ENCODE measurements at regions not wholly inside any gene's neighbourhood (a gene's known extent, or its start where the extent isn't known, plus 50 kb on each side); places are given as distances from the start of the nearest gene placed in this dataset.
A peak's percentile ranks its signal among the peaks of the same experiment; 100 is the strongest.

DNA sequence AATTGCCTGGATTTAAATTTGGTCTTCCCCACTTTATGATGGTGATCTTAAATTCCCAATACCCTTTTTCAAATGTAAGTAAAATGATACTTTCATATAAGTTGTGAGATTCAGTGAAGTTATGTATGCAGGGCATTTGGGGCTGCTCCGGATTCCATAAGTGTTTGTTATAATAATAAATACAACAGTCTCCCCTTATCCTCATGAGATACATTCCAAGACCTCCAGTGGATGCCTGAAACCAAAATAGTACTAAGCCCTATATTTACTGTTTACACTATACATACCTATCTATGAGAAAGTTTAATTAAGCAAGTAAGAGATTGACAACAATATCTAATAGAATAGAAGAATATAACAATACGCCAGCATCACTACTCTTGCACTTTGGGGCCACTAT is 2237.8 kb downstream of the PCDH9 start:
- no peak for DNase-seq

DNA sequence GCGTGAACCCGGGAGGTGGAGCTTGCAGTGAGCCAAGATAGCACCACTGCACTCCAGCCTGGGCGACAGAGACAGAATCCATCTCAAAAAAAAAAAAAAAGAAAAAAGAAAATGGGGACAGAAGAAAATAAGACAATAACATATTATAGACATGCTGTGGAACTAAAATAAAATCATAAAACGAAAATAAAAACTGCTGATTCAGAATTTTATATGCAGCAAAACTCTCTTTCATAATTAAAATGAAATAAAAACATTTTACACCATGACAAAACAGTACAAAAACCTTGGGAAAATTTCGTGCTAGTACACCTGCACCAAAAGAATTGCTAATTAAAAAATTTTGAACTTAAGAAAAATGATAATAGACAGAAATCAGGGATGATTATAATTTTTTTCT is 2245.1 kb downstream of the PCDH9 start:
- DNase-seq, result no peak

DNA sequence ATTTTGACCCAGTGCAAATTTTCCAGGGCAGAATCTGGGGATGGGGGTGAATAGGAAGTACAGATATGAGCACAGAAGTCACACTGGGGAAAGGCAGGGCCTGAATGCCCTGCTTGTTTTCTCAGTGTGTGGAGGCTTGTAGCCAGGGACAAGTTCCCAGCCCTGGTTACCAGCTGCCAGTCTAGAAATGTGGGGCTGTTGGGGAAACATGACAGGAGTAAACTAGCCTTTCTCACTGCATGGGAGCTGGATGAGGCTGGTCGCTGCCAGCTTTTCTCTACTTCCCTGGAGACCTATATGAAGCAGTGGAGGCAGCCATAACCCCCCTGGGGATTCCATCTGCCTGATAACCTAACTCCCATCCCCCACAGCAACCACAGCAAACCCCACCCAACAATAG is 2267.7 kb downstream of the PCDH9 start:
- DNase-seq, result no peak

DNA sequence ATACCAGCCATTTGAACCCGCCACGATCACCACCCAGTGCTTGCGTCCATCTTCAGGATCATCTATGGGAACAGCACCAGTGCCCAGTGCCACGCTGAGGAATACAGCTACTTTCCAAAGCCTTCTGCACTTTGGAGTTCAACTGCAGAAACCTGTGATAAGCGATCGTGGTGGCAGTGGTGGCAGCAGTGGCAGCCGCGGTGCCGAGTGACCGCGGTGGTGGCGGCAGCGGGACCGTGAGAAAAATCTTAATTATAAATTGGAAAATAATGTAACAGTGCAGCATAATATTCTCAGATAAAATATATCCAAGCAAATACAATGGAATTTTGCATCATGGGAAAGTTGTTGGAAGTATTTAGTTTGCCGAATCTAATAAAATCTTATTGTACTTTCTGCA is 2270.9 kb downstream of the PCDH9 start:
- no peak for DNase-seq

DNA sequence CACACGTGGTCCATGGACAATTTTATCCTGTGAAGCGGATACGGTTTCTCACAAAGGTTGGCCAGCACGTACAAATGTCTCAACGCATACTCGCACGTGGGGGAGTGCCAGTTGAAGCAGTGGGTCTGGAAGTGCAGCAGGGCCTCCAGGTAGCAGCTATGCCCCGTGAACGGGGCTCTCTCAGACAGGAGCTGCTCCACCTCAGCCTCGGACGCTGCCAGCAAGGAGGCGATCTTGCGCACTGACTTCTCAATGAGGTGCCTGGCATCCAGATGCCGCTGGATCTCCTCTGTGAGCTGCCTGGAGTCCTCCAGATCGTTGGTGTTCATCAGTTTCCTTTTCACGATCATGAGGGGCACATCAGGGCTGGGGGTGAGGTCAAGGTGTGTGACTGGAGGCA is 2272.0 kb downstream of the PCDH9 start:
- no peak for DNase-seq

DNA sequence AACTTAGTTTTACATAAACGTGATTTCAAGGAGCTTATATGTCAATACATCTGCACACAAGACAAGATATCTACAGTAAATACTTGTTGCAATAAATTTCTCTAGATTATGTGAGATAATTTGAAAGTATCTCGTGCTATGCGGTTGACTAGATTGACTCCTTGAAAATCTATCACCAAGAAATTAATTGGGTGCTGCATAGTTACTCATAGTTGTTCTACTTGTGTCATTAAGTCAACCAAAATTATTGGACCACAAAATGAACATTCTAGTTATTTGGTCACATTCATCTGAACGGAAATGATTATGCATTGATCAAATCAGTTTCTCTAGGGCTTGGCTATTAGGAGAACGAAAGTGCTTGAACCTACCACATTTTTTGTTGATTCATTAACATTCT is 2291.5 kb downstream of the PCDH9 start:
- DNase-seq, result no peak

DNA sequence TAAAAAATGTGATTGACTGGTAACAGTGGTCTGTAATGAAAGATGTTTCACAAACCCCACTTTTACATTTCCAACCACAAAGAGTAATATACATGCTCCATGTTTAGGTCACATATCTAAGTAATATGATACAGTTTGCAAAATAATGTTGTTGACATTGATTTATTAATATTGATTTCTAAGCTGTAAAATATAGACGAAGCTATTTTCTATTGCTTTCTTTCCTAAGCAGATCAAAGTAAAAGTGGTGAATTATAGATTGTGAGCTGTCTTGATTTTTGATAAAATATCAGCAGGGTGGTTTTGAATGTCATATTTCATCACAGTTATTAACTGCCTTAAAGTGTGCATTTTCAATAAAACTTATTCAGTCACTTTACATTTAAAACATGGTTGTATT is 2292.8 kb downstream of the PCDH9 start:
- no peak for DNase-seq

DNA sequence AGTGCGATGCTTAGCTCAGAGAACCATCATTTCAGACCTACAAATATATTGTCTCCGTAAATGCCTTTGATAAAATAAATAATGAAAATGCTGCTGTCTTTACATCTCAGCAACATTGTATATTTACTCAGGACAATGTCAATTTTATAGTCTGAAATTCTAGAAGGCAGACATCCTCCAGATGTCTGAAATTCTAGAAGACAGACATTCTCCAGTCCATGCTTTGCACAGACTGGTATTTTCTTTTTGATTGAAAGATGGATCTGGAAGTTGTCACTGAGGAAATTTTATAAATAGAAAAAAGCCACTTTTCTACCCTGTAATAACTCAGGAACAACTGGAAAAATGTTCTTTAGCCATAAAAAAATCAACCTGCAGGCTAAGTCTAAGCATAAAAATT is 2293.3 kb downstream of the PCDH9 start:
- no peak for DNase-seq

DNA sequence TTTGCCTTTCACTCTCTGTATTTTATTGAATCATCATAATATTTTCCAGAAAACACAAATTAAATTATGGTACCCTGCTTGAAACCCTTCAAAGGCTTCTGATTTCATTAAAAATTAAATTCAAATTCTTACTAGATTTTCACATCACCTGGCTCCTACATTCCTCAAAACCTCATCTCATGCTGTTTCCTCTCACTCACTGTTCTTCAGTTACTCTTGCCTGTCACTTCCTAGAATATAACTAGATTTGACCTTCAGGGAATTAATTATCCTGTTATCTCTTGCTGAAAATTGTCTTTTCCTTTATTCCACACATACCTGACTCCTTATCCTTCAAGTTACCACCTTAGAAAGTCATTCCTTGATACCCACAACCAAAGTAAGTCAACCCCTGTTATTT is 2294.7 kb downstream of the PCDH9 start:
- no peak for DNase-seq

DNA sequence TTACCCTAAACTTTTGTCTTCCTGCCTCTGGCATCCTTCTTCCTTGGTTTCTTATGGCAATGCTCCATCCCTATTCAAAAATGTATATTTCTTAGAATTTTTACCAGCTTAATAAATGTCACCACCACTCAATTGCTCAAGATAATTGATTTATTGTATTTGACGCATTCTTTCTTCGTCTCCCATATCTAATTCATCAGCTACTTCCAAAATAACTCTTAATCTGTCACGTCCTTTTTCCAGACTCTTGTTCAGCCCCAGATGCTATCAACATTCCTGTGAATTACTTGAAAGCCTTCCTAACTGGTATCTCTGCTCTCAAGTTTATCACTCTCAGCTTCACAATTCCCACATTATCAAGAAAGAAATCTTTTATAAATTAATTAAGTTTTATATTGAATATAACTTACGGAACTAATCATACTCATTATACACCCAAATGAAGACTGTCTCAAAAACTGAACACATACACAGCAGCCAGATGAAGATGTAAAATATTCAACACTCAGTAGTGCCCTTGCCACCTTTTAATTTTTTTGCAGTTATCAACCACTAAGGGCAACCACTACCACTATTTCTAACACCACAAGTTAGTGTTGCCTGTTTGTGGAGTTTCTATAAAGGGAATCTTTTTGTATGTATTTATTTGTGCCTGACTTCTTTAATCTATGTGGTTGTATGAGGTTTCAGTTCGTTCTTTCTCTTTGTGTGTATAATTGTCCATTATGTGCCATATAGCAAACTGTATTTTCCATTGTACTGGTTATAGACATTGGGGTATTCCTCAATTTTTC is 2295.4 kb downstream of the PCDH9 start:
- no peak for DNase-seq

DNA sequence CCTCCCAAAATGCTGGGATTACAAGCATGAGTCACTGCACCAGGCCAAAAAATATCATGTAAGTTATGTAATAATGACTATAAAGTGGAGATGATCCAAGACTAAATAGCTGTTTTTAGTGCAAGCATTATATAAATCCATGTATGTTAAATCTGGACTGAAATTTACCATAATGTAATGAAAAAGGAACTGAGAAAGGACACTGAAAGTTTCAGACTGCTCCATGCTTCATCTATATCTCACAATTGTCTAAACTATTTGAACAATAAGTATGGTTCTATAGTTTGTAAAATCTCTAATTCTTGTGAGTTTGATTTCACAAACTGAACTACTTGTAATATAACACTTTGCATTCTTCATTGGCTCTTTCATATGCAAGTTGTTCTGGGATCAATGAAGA is 2299.5 kb downstream of the PCDH9 start:
- DNase-seq, result no peak

DNA sequence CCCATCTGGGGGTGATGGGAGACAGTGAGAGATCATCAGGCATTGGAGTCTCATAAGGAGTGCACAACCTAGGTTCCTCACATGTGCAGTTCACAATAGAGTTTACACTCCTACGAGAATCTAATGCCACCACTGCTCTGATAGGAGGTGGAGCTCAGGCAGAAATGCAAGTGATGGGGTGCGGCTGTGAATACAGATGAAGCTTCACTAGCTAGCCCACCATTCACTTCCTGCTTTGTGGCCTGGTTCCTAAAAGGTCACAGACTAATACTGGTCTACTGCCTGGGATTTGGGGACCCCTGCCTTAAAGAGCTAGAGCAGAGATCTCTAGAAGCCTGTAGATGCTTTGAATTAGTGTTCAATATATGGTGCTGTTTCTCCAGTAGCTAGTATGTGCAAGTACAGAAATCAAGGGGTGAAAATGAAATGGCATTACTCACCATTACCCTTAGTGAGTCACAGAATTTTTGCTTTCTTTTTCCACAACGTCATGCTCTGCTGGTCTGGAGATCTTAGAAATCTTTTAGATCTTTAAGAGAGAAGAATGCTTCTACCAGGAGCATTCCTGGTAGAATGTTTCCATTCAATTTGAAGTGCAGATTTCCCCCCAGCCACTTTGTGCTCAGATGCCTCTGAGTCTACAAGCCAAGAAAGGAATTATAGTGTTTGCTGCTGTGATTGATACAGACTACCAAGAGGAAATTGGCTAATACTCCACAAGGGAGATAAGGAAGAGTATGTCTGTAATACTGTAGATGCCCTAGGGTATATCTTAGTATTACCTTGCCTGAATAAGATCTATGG is 2301.2 kb downstream of the PCDH9 start:
- DNase-seq, result no peak

DNA sequence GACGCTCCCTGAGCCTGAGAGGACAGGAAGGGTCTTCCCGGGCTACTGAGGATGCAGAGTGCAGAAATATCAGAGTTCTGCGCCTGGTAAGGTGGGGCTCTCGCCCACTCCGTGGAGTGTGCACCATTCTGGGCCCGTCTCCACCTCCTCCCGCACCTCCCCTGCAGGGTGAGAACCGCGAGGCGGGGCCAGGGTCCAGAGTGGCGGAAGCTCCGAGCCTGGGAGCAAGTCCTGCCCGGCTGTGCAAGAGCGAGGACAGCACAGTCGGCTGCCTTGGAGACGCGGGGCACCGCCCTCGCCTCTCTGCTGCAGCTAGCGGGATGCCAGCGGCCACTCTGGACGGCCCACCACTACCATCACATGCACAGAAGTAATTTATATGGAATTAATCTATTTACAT is 2304.4 kb downstream of the PCDH9 start:
- DNase-seq, result no peak

DNA sequence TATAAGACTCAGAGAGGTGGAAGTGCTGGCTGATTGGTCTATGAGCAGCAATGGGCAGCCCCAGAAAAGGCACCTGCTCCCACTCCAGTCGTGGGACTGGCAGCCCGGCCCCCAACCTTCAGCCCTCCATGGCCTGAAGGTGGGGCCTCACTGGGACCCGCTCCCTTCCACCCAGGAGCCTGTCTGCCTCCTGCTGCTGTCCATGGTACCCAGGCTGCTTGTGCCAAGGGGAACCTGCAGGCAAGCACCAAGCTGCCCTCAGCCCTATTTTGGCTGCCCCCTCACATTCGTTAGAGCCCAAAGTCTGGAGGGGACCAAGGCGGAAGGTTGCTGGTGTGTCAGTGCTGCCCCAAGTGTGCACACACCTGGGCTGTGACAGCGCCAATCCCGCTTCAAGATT is 2304.9 kb downstream of the PCDH9 start:
- DNase-seq, result no peak

DNA sequence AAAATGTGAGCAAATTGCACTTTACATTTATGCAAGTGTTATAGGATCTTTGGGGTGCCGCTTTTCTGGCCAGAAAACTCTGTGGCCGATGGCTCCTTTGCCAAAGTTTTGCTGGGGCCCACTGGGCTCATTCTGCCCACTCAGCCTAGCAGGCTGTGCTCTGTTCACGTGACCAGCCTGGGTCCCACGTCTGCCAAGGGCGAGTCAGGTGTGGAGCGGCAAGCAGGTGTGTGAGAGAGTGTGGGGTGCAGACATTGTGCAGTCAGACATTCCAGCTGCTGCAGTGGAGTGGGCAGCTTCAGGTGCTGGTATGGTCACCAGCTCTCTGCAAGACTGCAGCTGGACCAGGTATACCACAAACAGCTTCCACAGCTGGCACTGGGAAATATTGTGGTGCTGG is 2305.7 kb downstream of the PCDH9 start:
- DNase-seq, result no peak

DNA sequence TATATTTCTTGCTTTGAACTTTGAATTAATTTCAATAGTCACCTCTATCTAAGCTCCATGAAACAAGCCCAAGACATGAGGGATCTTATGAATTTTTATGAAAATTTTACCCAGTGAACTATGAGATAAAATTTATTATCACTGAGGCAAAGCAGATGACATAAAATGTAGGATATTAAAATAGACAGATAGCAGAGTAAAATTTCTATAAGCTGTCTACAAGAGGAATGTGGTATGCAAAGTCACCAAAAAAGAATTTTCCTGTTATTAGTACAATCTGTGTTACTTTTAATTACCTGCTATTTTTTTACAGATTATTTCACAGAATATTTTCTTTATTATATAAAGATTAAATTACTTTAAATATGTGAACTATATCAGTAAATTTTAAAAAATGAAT is 2312.6 kb downstream of the PCDH9 start:
- DNase-seq, result no peak

DNA sequence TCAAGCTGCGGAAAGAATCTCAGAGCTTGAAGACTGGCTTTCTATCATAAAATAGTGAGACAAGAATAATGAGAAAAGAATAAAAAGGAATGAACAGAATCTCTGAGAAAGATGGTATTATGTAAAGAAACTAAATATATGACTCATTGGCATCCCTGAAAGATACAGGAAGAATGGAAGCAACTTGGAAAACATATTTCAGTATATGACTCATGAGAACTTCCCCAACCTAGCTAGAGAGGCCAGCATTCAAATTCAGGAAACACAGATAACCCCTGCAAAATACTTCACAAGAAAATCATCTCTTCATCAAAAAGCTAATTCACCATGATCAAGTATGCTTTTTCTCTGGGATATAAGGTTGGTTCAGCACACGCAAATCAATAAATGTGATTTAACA is 2318.0 kb downstream of the PCDH9 start:
- DNase-seq, result no peak

DNA sequence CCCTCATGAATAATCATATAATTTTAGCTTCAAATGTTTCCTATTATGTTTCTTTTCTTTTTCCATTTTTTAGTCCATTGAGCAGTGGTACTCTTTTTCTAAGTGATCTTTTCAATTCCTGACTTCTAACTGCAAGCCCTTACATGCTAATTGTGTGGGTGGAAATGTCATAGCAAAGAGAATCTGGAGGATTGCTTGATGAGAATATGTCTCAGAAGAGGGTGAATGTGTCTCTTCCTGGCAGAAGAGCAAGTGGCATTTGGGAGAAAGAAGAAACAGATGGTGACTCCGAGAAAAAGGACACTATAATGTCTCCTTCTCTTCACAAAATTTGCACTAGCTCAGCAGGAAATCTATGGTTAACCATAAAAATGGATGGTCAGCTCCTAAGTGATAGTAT is 2320.0 kb downstream of the PCDH9 start:
- peak in 1 of 2 experiments; percentile 2 for DNase-seq

DNA sequence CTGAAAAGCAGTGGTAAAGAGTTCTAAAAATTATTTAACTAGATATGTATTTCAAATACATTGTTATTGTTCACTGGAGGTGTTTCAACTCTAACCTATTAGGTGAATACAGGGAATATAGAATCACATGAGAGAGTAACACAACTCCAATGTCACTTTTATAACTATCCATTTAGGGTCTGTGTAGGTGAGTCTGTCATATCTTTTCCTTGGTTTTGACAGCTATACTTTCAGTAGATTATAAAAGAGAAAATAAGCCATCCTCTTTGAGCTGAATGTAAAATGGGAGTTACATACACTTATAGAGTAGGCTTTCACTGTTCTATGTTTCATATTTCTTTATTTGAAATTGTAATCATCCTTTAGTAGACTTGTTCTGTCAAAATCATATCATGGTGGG is 2321.0 kb downstream of the PCDH9 start:
- DNase-seq, result no peak

DNA sequence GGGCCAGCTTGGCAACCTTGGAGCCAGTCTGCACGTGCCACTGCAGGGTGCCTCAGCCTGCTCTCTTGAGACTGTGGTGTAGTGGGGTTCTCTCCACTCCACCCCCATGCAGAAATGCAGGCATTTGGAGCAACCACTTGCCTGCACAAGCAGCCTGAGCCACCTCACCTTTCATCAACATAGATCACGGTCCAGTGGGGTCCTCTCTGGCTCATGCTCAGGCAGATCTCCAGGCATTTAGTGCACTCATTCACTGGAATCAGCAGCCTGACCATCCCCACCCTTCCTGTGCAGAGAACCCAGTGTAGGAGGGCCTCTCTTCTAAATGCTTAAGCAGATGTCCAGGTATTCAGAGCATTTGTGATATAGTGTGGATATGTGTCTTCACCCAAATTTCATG is 2330.1 kb downstream of the PCDH9 start:
- no peak for DNase-seq

DNA sequence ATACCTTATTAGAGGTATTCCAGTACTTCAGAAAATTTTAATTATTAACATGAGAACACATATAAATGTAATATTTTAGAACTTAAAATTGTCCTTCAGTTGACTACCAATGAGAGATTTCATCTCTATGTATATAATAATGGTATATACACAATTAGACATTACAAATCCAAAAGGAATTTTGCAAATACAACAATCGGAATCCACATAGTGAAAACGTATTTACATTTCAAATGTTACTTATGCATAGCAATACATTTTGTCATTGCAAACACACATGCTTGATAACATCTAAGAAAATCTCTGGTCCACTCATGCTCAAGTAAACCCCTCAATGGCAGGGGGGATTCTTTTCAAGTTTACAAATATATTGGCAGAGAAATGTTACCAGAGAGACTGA is 2345.2 kb downstream of the PCDH9 start:
- no peak for DNase-seq

DNA sequence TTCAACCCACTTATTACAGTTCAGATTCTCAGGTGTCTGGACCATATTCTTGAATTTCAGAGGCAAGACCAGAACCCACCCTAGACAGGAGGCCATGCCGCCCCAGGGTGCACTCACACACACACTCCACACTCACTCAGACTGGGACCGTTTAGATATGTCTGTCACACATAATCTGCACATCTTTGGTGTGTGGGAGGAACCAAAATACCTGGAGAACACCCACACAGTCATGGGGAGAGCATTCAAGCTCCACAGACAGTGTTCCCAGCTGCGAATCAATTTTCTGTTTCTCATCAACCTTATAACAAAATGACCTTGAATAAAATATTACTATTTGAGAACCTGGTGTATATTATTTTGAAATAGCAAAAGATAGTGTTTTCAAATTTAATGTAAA is 2353.0 kb downstream of the PCDH9 start:
- DNase-seq, result no peak

DNA sequence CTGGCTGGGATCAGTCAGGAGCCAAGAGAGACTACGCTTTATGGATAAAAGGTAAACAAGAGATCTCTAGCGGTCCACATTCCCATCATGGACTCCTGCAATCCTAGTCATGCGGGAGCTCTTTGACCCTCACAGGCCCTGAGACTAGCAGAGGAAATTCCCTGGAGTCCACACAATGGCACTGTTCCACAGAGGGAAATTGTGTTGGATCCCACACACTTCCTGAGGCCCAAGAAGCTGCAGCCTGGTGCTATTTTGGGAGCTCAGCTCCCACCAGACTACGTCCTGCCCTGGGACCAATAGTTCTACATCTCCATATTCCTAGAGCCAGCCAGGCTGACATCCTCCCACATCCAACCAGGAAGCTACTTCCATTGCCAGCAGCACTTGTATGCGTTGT is 2358.4 kb downstream of the PCDH9 start:
- DNase-seq, result peak; percentile 34 to 72

DNA sequence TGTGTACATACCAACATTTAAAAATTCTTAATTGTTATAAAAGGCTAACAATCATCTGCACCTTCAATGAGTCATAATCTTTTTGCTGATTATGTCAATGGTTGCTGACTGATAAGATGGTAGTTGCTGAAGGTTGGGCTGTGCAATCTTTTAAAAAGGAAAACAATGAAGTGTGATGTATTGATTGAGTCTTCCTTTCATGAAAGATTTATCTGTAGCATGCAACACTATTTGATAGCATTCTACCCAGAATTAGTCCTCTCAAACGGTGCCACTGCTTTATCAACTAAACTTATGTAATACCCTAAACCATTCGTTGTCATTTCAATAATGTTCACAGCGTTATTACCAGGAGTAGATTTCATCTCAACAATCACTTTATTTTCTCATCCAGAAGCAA is 2360.6 kb downstream of the PCDH9 start:
- DNase-seq, result no peak

DNA sequence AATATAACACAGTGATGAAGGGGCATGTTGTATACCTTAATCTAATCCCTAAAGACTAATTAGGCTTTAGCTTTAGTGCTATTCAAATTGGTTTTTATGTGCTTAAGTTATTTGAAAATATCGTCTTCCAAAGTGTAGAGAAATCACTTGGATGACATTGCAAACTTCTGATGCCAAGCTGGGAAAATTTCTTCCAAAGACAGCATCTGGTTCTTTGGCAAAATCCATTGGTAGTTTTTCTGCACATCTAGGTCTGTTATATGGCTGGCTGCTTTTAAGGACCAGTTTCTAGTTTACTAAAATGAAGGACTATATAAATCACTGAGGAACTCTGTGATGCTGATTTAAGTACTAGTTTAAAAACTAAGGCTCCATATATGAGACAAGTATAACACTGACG is 2362.3 kb downstream of the PCDH9 start:
- peak; percentile 0 to 39 for DNase-seq

Measured in NCI-H446 (cell line).